Esophagus muscularis mucosa (tissue), 4 donors: ENCODE measurements at regions not wholly inside any gene's neighbourhood (a gene's known extent, or its start where the extent isn't known, plus 50 kb on each side); places are given as distances from the start of the nearest gene placed in this dataset.

Source experiments
- DNase-seq: peaks from one replicate; pipeline ENCODE4 v3.0.0-alpha.2; 2017; ENCODE audit errors: extremely low spot score
- H3K27ac ChIP-seq, 4 donors: fragments of 200-600 bp; sonication (generic); replicated peaks in 1 of 4; 1 replicate in 3 of 4; 2 replicates in 1 of 4; pipeline ENCODE4 v1.5.1; 2016 to 2019; ENCODE audit warnings: mild to moderate bottlenecking in 1 of 4
- H3K27me3 ChIP-seq, 4 donors: fragments of 200-600 bp; sonication (generic); one replicate each; pipeline versions ENCODE4 v1.5.1 to v1.6.0; 2016 to 2019
- H3K36me3 ChIP-seq, 4 donors: fragments of 200-600 bp; sonication (generic); one replicate each; pipeline ENCODE4 v1.5.1; 2016 to 2019
- H3K4me1 ChIP-seq, 4 donors: fragments of 200-600 bp; sonication (generic); one replicate each; pipeline ENCODE4 v1.5.1; 2016 to 2019
- H3K4me3 ChIP-seq, 4 donors: fragments of 200-600 bp; sonication (generic); 1 replicate in 2 of 4; 2 replicates in 2 of 4; pipeline ENCODE4 v1.5.1; 2016 to 2019; ENCODE audit warnings: mild to moderate bottlenecking in 4 of 4, moderate library complexity in 1 of 4
- H3K9me3 ChIP-seq, 4 donors: fragments of 200-600 bp; sonication (generic); 1 replicate in 3 of 4; 2 replicates in 1 of 4; pipeline ENCODE4 v1.5.1; 2016 to 2019
- EP300 ChIP-seq: sonication (generic); formaldehyde crosslinking; IDR thresholded peaks from one replicate; pipeline ENCODE4 v1.6.1; 2017; ENCODE audit warnings: antibody characterized with exemption
- POLR2A ChIP-seq: fragments of 450-650 bp; IDR thresholded peaks from one replicate; pipeline ENCODE4 v1.6.1; 2017; ENCODE audit warnings: antibody characterized with exemption, moderate library complexity, mild to moderate bottlenecking, low read depth
- POLR2AphosphoS5 ChIP-seq, 2 donors: sonication (generic); formaldehyde crosslinking; IDR thresholded peaks; one replicate each; pipeline ENCODE4 v1.6.1; 2017; ENCODE audit warnings: antibody characterized with exemption in 2 of 2
- WGBS: methylation state at CpG from one replicate; pipeline ENCODE4 v1.1.5; 2018; 5-methylcytosine and 5-hydroxymethylcytosine counted together
- intact Hi-C: fragments of 100-400 bp; cut with DNase I; formaldehyde crosslinking; loops from one replicate; pipeline ENCODE4 v1.15.1; 2023
- TF ChIP-seq, protein P1 (sequence below), 3 experiments: fragments of 200-600 bp in 2 of 3; fragments of 450-650 bp in 1 of 3; sonication (generic) in 2 of 3; IDR thresholded peaks; one replicate each; pipeline ENCODE4 v1.5.1; 2017 to 2019; ENCODE audit warnings: antibody characterized with exemption in 3 of 3, mild to moderate bottlenecking in 2 of 3, moderate library complexity in 1 of 3

DNA sequence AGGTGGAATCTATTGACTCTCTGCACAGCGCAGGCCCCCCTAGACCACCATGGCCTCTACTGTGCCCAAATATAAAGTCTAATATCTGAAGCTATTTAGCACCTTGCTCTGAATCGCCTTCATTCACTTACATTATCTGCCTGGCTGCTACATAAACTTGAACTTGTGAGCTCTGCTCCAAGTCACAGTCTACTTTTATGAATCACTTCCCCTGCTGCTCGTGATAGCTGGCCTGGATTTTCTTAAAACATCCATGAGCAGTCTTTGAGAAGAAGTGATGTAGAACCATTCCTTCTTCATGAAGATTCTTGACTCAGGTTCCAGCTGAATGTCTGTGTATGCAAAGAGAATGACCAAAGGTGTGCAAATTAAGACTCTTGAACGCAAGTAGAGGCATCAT is 359.5 kb downstream of the RND3 start:
- no peak for DNase-seq
- 82% methylated on average over 4 of the region's 4 CpGs for WGBS
- Histone ChIP-seq H3K27me3 (no peaks in the 10 kb centered on the region), H3K4me3 (no peak overlapping the region), H3K27ac (no peak overlapping the region), H3K4me1 (peaks cover 0 to 7% (median 0%) of the 10 kb centered on the region in 4 donors), H3K36me3 (no peaks in the 10 kb centered on the region), H3K9me3 (no peaks in the 10 kb centered on the region)
- no peak for TF ChIP-seq EP300
- TF ChIP-seq POLR2A, result no peak
- no peak for TF ChIP-seq POLR2AphosphoS5 (IDR thresholded peaks at IDR 0.05)
- TF ChIP-seq, protein P1, sequence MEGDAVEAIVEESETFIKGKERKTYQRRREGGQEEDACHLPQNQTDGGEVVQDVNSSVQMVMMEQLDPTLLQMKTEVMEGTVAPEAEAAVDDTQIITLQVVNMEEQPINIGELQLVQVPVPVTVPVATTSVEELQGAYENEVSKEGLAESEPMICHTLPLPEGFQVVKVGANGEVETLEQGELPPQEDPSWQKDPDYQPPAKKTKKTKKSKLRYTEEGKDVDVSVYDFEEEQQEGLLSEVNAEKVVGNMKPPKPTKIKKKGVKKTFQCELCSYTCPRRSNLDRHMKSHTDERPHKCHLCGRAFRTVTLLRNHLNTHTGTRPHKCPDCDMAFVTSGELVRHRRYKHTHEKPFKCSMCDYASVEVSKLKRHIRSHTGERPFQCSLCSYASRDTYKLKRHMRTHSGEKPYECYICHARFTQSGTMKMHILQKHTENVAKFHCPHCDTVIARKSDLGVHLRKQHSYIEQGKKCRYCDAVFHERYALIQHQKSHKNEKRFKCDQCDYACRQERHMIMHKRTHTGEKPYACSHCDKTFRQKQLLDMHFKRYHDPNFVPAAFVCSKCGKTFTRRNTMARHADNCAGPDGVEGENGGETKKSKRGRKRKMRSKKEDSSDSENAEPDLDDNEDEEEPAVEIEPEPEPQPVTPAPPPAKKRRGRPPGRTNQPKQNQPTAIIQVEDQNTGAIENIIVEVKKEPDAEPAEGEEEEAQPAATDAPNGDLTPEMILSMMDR (IDR thresholded peaks at IDR 0.05), result no peak
- intact Hi-C loops, result no loop called here

DNA sequence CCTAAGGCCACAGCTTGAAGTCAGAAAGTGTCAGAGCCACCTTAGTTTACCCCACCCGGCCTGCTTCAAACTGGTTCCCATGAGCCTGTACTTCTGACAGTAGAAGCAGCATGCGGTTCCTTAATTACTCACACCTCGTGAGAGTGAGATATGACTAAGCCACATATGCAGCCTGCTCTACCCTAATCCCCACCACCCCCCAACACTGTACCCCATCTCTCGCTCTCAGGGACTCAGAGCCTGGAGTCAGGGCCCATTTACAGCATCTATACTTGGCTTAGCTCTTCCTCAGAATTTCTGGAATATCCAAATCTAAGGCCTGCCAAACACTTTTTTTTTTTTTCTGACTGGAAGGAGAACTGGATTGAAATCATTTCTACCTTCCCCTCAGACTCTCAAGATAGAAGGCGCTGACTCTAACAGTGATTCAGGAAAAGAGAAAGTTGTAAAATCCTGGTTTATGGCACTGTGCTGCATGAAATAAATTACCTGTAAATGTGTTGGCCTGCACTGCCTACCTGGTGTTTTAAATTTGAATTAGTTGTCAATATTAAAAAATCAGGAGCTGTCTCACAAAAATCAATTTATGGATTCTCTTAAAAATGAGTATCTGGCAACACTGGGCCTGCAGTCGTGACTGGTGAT is 360.0 kb downstream of the RND3 start:
- intact Hi-C loops, result no loop called here
- Histone ChIP-seq H3K4me1 (peaks cover 0 to 7% (median 0%) of the 10 kb centered on the region in 4 donors), H3K9me3 (no peaks in the 10 kb centered on the region), H3K36me3 (no peaks in the 10 kb centered on the region), H3K27ac (no peak overlapping the region), H3K4me3 (no peak overlapping the region), H3K27me3 (no peaks in the 10 kb centered on the region)
- WGBS, result 87% methylated on average over 6 of the region's 6 CpGs
- TF ChIP-seq EP300, result no peak
- no peak for TF ChIP-seq POLR2AphosphoS5 (IDR thresholded peaks at IDR 0.05)
- no peak for TF ChIP-seq POLR2A
- TF ChIP-seq, protein P1 (IDR thresholded peaks at IDR 0.05), result no peak
- no peak for DNase-seq

DNA sequence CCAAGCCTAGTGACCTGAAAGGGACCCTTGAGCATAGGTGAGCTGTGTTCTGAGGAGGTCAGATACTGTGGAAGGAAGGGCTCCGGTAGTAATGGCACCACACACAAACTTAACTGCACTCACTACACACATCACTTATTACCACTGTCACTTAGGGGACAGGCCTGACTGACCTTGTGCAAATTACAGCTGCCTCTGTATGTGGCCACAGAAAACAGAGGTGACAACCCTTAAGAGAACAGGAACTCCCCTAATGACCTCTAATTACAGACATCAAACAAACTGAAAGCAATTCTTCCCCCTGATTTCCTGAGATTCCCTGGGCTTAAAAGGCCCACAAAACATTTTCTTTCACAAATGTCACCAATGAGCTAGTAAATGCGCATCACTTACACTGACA is 360.6 kb downstream of the RND3 start:
- Histone ChIP-seq H3K9me3 (no peaks in the 10 kb centered on the region), H3K4me3 (no peak overlapping the region), H3K4me1 (peaks cover 0 to 7% (median 0%) of the 10 kb centered on the region in 4 donors), H3K27ac (no peak overlapping the region), H3K36me3 (no peaks in the 10 kb centered on the region), H3K27me3 (no peaks in the 10 kb centered on the region)
- TF ChIP-seq POLR2AphosphoS5 (IDR thresholded peaks at IDR 0.05) (no peak), EP300 (no peak), POLR2A (no peak)
- TF ChIP-seq, protein P1 (IDR thresholded peaks at IDR 0.05), result no peak
- WGBS, result 95% methylated on average over 1 of the region's 2 CpGs
- intact Hi-C loops, result no loop called here
- no peak for DNase-seq

DNA sequence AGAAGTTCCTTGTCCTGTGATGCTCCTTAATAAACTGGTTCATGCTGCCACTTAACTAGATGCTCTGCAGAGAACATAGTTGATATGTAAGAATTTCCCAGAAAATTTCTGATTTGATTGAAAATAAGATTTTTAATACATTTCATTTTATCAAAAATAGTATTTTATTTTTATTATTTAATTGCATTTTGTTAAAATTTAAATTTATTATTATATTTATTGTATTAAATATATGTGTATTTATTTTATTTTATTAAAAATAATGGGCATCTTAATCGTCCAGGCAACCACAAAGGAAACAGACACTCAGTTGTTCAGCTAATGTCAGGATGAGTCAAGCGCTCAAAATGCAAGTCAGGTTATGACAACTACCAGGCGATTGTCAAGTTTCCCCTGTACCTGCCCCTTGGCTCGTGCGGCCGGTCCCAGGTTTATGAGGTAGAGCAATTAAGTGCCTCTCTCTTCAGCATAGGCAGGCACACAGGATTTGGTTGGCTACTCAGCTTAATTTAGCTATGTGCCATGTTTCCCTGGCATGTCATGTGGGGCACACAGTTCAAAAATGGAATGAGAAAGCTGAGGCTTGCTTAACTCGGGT is 361.2 kb downstream of the RND3 start:
- no peak for TF ChIP-seq POLR2AphosphoS5 (IDR thresholded peaks at IDR 0.05)
- TF ChIP-seq POLR2A, result no peak
- TF ChIP-seq, protein P1 (IDR thresholded peaks at IDR 0.05), result no peak
- no peak for TF ChIP-seq EP300
- no peaks in the 10 kb centered on the region for H3K36me3 ChIP-seq
- intact Hi-C loops, result no loop called here
- H3K9me3 ChIP-seq, result no peaks in the 10 kb centered on the region
- peaks cover 0 to 7% (median 0%) of the 10 kb centered on the region in 4 donors for H3K4me1 ChIP-seq
- no peak for DNase-seq
- no peak overlapping the region for H3K4me3 ChIP-seq
- no peaks in the 10 kb centered on the region for H3K27me3 ChIP-seq
- no peak overlapping the region for H3K27ac ChIP-seq
- 92% methylated on average over 7 of the region's 7 CpGs for WGBS
